ENCODE measurements at regions not wholly inside any gene's neighbourhood (a gene's known extent, or its start where the extent isn't known, plus 50 kb on each side); places are given as distances from the start of the nearest gene placed in this dataset.

GRCh38 chr10:47076949-47077361 is 165.7 kb downstream of the PTPN20 start:
- TF ChIP-seq CTCF (conservative IDR thresholded peaks at IDR 0.05; ENCODE audit: low read depth, low read length) = no peak
- TF ChIP-seq EZH2 (IDR thresholded peaks at IDR 0.05; ENCODE audit: borderline replicate concordance, low read depth, low read length, poor library complexity, severe bottlenecking) = no peak
